Stimulated activated CD4-positive, alpha-beta T cell treated with anti-CD3 and anti-CD28 coated beads, Interleukin-15, amount 100 ng/mL, for 24 hours (primary cell): ENCODE measurements at regions not wholly inside any gene's neighbourhood (a gene's known extent, or its start where the extent isn't known, plus 50 kb on each side); places are given as distances from the start of the nearest gene placed in this dataset.

ENCODE experiments used
- DNase-seq: peaks from one replicate; pipeline ENCODE4 v3.0.0-alpha.2; 2020

DNA sequence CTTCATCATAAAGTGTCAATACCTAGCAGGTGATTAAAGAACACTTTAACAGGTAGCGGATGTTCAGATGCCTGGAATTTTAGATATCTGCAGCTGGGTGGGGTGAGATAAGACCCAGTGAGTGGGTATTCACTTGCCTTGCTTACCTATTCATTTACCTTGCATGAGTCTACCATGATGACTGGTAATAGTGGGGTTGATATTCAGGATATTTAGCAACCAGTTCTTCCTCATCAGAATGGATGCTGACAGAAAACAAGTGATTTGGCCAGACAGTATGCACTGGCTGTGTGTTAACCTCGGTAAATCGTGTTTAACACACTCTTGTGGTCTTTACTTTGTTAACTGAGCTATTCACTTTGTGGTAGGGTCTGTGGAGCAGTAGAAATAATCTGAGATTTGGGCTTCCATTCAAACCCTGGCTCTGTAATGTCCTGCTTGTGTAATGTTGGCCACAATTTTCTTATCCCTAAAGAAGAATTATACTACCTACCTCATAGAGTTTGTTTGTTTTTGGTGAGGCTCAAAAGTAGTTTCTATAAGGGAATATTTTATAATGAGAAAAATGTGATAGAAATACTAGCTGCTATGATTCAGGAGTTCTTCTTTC lies 391.9 kb upstream of the TBL1XR1 start:
- DNase-seq: no peak

DNA sequence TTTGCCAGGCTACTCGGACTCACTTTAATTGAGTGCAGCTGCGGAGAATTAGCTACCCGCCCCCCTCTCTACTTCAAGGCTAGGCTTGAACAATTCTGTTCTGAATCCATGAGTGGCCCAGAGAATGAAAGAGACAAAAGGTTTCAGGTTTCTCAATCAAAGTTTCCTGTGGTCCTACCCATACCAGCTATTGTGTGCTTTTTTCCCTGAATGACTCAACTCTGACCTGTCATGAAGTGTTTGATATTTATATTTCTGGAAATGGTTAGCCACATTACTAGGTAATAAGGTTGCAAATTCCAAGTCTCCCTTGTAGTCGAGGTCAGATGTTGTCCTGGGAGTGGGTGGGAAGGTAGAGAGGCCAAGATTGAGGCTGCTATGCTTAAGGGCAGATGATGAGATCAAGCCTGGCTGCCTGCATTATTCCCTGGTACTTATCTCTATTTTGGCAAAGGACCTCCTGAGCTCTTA lies 392.7 kb upstream of the TBL1XR1 start:
- DNase-seq: peak; percentile 17

DNA sequence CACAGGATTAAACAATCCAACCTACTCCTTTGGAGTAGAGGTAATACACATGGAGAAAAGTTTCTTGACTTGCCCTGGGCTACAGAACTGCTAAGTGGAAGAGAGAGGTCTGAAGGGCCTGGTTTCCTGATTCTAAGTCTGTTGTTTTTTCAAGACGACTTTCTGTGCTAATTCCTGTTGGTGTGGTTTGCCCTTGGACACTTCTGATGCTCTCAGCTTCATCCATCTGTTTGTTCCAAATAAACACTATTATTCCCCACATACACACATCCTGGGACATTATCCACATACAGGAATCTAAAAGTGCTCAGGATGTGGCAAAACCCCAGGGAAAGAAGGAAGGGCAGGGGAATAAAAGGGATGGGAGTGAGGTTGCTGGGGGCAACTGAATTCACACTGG lies 393.5 kb upstream of the TBL1XR1 start:
- no peak for DNase-seq

GRCh38 chr3:177591379-177591778 lies 394.1 kb upstream of the TBL1XR1 start:
- DNase-seq: peak; percentile 10

- DNase-seq: no peak
These were observed 396.8 kb upstream of the TBL1XR1 start for GRCh38 chr3:177594096-177594495.

DNA sequence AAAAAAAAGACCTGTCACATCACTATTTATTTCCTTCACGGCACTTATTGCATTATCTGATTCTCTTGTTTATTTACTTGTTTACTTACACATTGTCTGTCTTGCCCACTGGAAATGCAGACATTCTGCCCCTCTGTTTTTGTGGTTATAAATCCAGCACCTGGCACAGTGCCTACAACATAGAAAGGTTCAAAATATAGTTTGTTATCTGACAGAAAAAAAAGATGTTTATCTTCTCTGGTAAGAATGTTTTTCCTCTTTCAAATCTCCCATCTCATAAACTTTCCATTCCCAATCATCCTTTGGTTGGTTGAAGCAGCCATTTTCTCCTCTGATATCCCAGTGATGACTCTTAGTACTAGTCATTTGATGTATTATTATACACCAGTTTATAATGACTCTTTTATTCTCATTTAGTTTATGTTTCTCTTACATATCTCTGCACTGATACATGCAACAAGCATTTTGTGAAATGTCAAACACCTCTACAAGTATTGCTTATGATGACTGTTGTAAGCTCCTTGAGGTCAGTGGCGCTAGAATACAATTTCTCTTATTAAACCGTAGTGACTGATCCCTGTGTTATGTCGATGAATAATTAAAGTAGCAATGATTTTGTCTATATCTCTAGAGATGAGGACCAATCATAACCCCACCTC lies 398.4 kb upstream of the TBL1XR1 start:
- no peak for DNase-seq

DNA sequence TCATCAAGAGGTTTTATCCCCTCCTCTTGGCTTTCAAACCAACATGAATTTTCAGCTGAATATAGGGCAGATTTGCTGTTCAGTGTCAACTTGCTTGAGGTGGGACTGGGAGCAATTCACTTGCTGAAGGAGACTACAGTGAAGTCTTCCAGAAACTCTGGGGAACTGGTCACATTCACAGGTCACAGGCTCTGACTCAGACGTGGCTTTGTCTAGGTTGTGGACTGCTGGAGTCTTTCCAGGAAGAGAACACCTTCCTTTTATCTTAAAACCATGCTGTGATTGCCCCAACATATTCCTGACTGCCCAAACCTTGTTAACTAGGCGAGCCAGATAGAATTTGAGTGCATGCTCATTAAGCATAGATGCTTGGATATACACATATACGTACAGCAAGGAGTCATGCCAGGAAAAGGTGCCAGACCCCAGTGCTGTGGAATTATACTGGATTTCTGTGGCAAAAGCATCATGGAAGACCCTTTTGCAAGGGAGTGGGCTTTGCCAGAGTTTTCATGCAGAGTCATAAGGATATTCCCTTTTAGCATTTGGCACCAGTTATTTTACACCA lies 399.1 kb upstream of the TBL1XR1 start:
- no peak for DNase-seq

DNA sequence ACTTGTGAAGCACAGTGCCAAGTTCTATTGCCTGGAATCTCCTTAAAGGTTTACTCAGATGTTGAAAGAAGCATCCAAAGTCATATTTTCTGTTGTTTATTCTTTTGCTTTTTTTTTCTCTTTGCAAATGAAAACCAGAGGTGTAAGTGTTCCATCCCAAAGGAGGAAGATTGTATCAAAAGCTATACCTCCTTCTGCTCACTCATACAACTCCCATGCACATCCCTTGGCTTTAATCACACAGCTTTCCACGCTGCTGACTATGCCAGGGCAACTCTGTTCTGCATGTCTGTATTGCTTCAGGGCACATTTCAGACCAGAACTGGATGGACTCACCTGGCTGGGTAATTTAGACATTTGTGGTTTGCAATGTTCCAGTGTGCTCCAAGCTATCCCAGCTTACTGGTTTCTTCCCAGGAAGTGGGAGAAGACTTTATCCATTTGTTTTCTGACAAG lies 399.6 kb upstream of the TBL1XR1 start:
- no peak for DNase-seq

DNA sequence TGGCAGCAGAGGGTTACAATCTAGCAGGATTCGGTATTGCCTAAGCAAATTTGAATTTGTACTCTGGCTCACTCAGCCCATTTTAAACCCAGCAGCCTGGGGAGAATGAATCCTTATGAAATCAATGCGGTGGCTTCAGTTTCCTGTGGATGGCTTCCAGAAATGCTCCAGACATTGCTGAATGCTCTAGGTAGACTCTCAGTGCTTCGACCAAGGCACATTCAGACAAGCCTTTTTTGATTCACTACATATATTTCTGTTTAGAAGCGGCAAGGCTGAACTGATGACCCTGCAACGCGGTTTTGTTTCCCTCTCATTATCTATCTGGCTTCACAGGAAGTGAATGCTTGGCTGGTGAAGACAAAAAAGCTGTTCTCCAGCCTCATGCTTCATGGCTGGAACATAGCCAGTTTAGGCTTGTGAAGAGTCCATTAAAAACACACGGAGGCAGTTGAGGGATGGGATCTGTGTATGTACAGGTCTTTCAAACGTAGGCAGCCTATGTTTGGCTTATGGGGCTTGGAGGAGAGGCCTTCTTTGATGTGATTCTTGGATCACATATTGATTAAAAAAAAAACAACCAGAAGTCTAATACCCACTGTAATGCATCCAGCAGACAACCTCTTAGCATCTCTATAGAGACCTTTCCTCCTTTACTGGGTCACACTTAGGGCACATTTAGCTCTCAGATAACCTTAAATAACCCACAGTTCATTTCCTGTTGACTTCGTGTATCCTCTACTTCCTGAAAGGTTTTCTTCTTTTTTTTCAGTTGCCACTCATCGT lies 400.2 kb upstream of the TBL1XR1 start:
- peak; percentile 18 for DNase-seq

- no peak for DNase-seq
These were observed 401.0 kb upstream of the TBL1XR1 start for GRCh38 chr3:177598097-177598833.

GRCh38 chr3:177599326-177599725 lies 402.0 kb upstream of the TBL1XR1 start:
- no peak for DNase-seq

DNA sequence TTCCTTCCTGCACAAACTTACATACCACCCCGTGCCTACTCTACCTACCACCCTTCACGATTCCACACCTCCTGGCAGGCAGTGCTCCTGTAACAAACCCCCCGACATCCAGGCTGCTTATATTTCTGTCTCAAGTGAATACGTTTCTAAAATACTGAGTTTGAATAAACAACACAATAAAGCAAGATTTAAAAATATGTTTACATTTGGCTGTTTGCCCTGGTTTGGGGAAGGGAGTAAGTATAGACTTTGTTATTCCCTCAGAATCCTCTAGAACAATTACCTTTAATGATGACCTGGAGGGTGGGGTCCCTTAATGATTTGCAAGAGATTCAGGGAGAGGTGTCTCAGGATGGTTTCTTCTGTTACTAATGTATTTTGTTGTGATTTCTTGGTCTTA lies 402.6 kb upstream of the TBL1XR1 start:
- no peak for DNase-seq

- no peak for DNase-seq
These were observed 403.1 kb upstream of the TBL1XR1 start for GRCh38 chr3:177600411-177600810.

DNA sequence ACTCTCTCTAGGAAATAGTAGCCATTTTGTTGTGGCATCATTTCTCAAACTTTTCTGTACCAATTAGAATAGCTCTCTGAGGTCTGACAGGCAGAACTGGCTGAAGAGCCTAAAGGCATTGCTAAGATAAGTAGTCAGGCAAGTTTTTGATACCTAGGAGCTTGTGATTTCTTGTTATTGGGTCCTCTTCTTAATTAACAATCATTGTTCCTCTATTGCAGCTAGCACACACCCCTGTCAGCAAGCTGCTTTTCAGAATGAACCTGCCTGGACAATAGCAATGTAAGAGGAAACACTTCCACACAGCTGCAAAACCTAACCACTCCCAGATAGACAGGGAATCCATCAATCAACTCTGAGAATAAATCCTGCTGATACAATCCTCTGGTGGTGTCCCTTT lies 403.9 kb upstream of the TBL1XR1 start:
- no peak for DNase-seq

GRCh38 chr3:177602601-177603147 lies 405.4 kb upstream of the TBL1XR1 start:
- no peak for DNase-seq

DNA sequence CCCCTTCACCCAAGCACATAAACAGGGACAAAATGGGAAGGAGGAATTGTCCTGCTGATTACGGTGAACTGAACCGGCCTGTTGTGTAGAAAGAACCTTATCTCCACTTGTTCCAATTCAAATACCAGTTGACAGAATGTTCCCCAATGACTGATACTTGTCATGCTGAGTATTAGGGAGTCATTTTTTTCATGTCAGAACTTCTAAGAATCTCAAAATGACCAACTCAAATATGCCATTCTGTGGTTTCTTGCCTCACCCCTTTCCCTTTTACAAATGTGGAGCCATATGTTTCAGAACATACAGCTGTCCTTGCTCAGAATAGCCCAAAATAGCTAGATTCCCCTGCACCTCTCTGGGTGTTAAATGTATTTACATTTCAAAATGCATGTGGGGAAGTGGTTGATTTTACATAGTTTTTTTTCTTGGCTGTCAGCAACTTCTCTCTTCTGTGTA lies 405.9 kb upstream of the TBL1XR1 start:
- DNase-seq: no peak

- DNase-seq: no peak
These were observed 406.9 kb upstream of the TBL1XR1 start for GRCh38 chr3:177604181-177604580.

- no peak for DNase-seq
These were observed 409.6 kb upstream of the TBL1XR1 start for GRCh38 chr3:177606891-177607290.

DNA sequence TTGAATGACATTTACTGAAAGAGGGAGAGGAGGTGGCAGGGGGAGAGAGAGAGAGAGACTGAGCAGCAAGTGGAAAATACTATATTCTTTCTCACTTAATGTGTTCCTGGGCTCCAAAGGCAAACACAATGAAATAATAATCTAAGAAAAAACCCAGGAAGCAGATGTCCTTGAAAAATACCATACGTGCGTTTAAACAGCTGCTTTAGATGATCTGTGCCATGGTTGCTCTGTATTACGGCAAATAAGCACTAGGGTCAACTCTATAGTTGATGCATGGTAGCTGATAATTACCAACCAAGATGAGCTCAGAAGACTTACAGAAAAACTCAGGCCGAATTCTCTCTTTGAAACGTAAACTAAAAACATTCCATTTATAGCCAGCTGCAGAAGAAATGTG lies 410.3 kb upstream of the TBL1XR1 start:
- no peak for DNase-seq

DNA sequence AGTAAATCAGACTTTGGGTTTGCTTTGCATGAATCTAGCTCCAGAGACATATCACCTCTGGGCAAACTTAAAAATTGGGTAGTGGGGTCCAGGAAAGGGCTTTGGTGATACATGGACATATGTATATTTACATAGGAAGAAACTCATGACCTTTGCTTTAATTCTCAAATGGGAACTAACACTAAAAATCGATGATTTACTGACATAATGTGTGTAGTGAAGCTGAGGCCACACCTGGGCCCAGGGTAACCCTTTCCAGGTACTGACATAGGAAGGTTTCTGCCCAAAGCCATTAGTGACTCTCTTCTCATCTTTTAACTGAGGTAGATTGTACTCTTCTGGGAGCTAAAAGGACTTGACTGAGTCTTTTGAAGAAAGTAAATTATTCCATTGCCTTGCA lies 411.2 kb upstream of the TBL1XR1 start:
- DNase-seq: no peak

DNA sequence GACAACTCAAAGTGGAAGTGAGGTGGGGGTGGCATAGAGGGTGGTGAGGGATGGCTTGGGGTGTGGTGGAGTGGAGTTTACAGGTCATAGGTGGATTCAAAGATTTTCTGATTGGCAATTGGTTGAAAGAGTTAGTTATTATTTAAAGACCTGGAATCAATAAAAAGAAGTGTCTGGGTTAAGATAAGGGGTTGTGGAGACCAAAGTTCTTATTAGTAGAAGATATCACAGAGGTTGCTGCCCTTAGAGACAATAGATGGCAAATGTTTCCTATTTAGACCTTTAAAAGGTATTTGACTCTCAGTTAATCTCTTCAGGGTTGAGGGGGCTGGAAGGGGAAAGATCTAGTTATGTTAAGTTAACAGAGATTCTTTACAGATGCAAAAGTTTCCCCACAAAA lies 412.3 kb upstream of the TBL1XR1 start:
- DNase-seq: no peak

GRCh38 chr3:177610262-177610661 lies 413.0 kb upstream of the TBL1XR1 start:
- DNase-seq: no peak
